Astrocyte of the spinal cord (primary cell): ENCODE measurements at regions not wholly inside any gene's neighbourhood (a gene's known extent, or its start where the extent isn't known, plus 50 kb on each side); places are given as distances from the start of the nearest gene placed in this dataset.

Source experiments
- DNase-seq: peaks from one replicate; pipeline ENCODE4 v3.0.0; 2011; ENCODE audit warnings: low read depth, low spot score
- H3K4me3 ChIP-seq: 2 replicates; pipeline ENCODE4 v1.5.1; 2011; ENCODE audit warnings: low read depth, mild to moderate bottlenecking, low read length, moderate library complexity
- in situ Hi-C: cut with HindIII; loops from 2 replicates; pipeline ENCODE4 v1.10.0; 2017; ENCODE audit warnings: low sequenced_read_pairs
- TF ChIP-seq, protein P1 (sequence below): IDR thresholded peaks from 2 replicates; pipeline ENCODE4 v1.5.1; 2012; ENCODE audit warnings: low read depth, mild to moderate bottlenecking, low read length, inconsistent platforms

DNA sequence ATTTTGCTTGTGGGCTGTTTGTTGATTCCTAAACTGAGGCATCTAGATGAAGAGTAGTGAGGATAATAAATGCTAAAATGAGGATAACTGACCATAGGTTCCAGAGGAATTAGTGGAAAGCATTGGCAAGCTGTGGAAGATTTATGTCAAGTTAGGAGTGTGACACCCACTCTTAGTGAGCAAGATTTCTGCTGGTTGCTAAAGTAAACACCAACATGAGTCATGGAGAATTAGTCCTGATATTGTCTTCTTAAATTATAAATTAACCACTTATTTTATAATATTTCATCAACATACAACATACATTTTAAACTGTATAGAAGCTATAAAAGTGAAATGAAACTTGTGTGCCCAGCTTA lies 328.2 kb downstream of the RPL10L start:
- H3K4me3 ChIP-seq, result no peak overlapping the region
- in situ Hi-C loops, result no loop called here
- no peak for DNase-seq
- TF ChIP-seq, protein P1, sequence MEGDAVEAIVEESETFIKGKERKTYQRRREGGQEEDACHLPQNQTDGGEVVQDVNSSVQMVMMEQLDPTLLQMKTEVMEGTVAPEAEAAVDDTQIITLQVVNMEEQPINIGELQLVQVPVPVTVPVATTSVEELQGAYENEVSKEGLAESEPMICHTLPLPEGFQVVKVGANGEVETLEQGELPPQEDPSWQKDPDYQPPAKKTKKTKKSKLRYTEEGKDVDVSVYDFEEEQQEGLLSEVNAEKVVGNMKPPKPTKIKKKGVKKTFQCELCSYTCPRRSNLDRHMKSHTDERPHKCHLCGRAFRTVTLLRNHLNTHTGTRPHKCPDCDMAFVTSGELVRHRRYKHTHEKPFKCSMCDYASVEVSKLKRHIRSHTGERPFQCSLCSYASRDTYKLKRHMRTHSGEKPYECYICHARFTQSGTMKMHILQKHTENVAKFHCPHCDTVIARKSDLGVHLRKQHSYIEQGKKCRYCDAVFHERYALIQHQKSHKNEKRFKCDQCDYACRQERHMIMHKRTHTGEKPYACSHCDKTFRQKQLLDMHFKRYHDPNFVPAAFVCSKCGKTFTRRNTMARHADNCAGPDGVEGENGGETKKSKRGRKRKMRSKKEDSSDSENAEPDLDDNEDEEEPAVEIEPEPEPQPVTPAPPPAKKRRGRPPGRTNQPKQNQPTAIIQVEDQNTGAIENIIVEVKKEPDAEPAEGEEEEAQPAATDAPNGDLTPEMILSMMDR, result no peak

DNA sequence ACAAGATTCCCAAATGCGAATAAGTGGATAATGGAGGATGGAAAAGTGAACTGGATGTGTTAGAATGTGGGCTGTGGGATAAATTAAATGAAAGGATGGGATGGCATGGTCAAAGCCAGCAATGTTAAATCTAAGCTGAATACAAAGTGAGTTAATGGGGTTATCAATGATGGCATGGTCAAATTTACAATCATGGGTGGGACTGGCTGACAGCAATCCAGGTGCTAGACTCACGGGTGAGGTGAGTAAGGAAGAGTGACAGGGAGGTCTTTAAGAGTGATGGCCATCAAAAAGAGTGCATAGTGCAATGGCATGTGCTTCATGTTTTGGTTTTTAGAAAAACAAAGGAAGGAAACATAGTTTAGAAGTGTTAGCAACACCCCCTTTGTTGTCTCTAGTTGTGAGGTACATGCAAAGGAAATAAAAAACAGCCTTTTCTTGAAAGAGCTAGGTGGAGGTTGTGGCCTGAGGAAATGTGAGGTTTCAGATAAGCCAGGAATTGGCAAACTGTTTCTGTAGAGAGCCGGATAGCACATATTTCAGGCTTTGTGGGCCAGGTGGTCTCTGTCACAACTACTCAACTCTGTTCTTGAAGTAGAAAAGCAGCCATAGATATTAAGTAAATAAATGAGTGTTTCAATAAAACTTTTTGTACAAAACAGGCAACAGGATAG lies 328.7 kb downstream of the RPL10L start:
- in situ Hi-C loops, result no loop called here
- TF ChIP-seq, protein P1, result no peak
- DNase-seq, result no peak
- H3K4me3 ChIP-seq, result no peak overlapping the region

DNA sequence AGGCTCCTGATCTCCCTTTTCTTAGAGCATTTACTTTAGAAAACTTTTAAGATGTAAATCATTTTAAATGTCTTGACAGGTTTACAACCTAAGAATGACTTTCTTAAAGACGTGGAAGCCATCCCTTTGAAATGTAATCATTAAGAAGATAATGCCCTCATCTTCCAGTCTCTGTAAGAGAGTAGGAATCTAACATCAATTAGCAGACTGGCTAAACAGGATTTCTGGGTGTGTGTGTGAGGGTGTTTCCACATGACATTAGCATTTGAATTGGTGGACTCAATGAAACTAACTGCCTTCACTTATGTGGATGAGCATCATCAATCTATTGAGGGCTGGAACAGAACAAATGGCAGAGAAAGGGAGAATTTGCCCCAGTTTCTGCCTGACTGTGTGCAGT lies 329.5 kb downstream of the RPL10L start:
- in situ Hi-C loops, result no loop called here
- no peak for DNase-seq
- TF ChIP-seq, protein P1, result no peak
- H3K4me3 ChIP-seq, result no peak overlapping the region

DNA sequence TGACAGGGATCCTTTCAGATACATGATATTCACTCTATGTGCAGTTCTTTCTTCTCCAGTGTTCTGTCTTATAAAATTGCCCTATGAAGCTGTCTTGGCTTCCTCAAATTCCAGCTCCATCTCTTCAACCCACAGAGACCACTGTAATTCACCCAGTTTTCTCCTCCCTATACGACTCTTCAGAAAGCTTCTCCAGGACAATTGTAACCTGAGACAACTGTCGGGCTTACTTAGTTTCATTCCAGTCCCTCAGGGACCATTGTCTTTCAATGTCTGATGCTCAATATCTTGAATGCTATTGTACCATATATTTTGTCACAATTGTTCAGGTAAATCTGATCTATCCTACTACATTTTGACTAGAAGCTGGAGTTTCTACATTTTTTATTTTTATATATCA lies 345.3 kb downstream of the RPL10L start:
- no peak overlapping the region for H3K4me3 ChIP-seq
- in situ Hi-C loops, result no loop called here
- no peak for DNase-seq
- TF ChIP-seq, protein P1, result no peak

DNA sequence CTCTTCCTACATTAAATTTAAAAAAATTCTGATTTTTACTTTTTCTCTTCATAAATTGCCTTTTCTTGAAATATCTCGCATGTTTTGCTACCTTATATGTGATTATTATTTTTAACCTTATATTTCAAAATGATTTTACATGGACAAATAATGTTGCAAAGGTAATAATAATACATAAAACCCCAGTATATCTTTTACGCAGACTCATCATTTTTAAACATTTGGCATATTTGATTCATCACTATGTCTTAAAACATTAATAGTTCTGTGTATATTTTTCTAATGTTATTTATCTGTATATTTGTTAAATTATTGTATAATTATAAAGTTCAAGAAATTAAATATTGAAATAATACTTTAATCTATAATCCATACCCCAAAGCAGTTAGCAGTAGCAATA lies 350.8 kb downstream of the RPL10L start:
- DNase-seq, result no peak
- in situ Hi-C loops, result no loop called here
- TF ChIP-seq, protein P1, result no peak
- H3K4me3 ChIP-seq, result no peak overlapping the region

DNA sequence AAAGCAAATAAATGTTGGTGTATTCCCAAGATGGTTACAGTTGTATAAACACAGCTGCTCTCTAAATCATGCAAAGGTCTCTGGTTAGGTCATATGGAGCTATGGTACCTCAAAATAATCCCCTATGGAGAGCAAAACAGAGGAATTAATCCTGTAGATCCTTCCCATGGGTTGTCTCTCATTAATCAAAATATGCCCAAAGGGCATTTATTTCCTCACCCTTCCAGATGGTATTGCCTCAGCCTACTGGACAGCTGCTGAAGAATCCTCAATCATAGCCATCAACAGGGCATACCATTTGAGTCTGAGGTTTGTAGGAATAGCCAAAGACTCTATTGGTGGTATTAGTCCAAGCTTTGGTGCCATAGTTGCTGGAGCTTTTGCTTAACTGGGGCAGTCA lies 360.9 kb downstream of the RPL10L start:
- in situ Hi-C loops, result no loop called here
- H3K4me3 ChIP-seq, result no peak overlapping the region
- DNase-seq, result no peak
- TF ChIP-seq, protein P1, result no peak
